HuH-7.5 (cell line): ENCODE measurements at regions not wholly inside any gene's neighbourhood (a gene's known extent, or its start where the extent isn't known, plus 50 kb on each side); places are given as distances from the start of the nearest gene placed in this dataset.

ENCODE experiments used
- DNase-seq: peaks from one replicate; pipeline ENCODE4 v3.0.0; 2011; ENCODE audit warnings: low spot score

DNA sequence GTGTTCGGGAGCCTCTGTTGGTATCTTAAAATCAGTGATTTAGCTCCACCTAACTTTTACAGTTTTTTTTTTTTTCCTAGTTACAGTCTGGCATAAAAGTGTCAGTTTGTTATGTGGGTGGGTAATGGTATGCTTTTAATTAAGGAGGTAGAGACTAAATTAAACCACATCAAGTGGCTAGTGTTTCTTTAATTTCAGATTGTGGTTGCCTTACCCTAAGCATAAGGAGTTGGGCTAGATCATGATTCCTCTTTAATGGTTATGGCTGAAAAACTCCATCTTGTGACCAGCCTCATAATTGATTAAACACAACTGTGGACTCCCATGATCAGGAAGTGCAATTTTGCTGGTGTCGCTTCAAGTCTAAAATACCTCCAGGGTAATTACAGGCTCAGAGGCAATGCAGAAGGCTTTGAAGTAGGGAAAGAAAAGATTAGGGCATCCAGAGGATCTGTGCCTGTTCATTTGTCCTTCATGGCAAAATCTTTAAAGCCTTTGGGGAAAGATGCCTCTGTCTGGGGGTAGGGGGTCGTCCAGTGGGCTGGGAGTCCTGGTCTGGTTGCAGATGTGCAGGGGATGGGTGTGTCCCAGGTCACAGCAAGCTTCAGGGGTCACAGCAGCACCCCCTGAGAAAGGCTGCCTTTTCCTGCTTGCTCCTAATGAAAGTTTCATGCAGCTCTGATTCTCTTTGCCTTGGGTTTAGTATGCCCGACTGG is 579.2 kb downstream of the BCL11A start:
- DNase-seq: no peak

- no peak for DNase-seq
Measured at GRCh38 chr2:59969161-59969560, 584.3 kb downstream of the BCL11A start.

DNA sequence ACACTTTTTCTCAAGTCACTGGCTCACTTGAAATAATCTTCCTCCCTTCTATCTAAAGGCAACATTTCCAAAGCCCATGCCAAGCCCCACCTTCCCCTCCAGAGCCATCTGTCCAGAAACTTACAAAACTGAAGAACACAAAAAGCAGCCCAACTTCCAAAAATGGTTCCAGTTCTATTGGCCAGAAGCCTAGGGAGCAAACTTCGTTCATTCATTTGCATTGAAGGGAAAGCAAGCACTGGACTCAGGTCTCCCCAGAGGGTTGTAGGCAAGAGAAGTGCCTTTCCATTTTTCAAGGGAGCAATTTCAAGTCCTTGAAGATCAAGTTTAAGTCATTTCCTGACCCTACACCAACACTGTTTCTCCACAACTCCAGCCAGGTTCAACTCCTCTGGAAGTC is 585.0 kb downstream of the BCL11A start:
- no peak for DNase-seq

GRCh38 chr2:59967691-59968090 is 585.8 kb downstream of the BCL11A start:
- DNase-seq: no peak

DNA sequence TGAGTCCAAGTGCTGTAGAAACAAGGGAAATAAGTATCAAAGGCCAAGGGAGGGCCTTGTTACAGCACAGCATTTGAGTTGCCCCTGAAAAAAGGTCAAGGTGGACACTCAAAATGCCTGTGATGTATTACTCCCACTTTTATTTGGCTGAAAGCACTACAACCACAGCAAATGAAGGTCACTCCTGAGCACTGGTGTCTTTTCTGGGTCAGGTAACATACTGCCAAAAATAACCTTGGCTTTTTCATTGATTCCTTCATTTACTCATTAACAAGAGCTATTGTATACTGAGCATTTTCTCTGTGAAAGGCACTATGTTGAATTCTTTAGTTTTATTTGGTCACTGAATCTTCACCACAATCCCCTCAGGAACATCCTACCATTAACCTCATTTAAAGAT is 590.3 kb downstream of the BCL11A start:
- no peak for DNase-seq

GRCh38 chr2:59961746-59962145 is 591.7 kb downstream of the BCL11A start:
- no peak for DNase-seq

GRCh38 chr2:59959944-59960343 is 593.5 kb downstream of the BCL11A start:
- DNase-seq: no peak

DNA sequence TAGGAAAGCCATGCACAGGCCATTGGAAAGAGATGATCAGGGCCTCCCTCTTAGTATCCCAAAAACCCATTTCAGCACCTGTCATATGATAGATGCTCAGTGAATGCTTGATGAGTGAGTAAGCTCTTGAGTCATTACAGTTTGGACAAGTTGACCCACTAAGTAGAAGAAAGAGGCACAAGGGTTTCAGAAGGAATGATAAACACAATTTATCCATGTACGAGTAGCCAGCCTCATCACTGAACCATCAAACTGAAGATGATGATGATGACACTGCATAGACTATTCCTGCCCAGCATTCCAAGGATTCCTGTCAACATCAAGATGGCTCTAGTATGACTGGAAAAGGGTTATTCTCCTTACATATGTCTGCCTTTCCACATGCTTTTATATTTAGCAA is 596.0 kb downstream of the BCL11A start:
- DNase-seq: no peak

DNA sequence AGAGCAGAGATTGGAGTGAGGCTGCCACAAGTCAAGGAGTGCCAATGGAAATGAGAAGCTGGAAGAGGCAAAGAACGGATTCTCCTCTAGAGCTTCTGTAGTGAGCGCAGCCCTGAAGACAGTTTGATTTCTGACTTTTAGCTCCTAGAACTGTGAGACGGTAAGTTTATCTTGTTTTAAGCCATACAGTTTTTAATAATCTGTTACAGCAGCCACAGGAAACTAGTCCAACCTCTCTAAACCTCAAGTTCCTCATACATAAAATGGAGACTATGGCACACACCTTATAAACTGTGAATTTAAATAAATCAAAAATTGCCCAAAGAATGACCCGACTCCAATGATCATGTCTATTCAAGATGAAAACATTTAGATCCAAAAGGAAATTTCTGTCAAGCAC is 596.5 kb downstream of the BCL11A start:
- DNase-seq: no peak

- no peak for DNase-seq
Measured at GRCh38 chr2:59947917-59948541, 605.4 kb downstream of the BCL11A start.

GRCh38 chr2:59947209-59947608 is 606.2 kb downstream of the BCL11A start:
- DNase-seq: no peak

- no peak for DNase-seq
Measured at GRCh38 chr2:59939236-59939635, 614.2 kb downstream of the BCL11A start.

DNA sequence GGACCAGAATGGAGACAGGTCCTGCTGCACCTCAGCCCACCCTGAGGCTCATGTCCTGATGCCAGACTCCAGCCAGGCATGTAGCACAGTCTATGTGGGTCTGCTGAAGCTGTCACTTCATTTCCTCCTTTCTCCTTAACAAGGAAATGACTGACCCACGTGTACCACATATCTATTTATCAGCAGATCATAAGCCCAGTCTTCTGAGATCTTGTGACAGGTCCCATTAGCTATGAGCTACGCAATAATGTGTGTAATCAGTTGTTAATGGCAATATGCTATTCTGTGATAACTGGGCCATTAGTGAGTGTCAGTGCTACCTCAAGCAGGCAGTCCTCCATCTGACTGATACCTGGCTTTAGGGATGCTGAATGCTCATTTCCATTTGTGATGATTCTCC is 615.3 kb downstream of the BCL11A start:
- no peak for DNase-seq

GRCh38 chr2:59936048-59936447 is 617.4 kb downstream of the BCL11A start:
- no peak for DNase-seq

GRCh38 chr2:59935005-59935404 is 618.4 kb downstream of the BCL11A start:
- DNase-seq: no peak

DNA sequence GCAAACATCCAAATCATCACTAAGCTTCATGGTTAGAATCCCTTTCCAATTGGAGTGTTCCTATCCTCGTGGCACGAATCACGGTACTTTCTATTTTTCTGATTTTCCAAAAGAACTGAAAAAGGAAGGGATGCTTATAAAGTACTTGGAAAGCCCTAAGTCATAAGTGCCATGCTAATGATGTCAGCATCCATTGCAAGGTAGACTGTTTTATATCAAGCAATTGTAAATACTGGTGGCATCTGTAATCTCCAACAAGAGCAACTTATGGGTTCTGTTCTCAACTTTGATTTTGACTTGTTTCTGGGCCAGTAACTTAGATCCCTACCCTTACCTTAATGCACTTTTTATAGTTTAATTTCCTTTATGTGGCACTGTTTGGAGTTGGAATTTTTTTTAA is 619.5 kb downstream of the BCL11A start:
- DNase-seq: no peak

- no peak for DNase-seq
Measured at GRCh38 chr2:59932341-59932740, 621.1 kb downstream of the BCL11A start.

DNA sequence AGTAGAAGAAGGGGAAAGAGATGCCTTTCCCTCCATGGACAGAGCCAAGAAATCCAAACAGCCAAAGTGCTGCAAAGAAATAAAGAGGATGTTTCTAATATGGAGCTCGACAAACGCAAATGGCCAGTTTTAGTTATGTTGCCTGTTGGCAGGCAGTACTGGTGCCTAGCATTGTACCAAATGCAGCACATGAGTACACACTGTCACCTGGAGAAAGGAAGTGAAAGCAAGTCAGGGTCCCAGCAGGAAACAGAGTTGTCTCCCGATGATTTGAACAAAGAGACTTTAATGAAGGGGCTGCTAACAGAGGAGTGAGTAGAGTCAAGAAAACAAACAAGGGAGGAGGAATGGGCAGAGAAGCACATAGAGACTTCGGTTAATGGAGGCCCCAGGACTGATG is 623.0 kb downstream of the BCL11A start:
- no peak for DNase-seq

- DNase-seq: no peak
Measured at GRCh38 chr2:59926731-59927130, 626.7 kb downstream of the BCL11A start.

DNA sequence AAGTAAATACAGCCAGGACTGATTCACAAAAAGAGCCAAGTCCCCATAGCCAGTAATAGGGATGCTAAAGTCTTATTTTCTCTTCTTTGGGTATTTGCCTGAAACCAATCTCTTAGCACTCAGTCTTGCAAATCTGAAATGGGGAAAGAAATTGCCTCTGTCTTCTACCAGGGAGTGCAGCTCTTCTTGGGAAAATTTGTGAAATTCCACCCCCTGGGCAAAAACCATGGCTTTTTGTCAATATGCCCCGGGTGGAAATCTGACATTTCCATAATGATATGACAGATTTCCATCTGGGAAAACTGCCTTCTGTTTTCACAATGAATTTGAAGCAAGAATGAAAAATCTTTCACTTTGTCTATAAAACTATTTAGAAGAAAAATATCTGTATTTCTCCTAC is 628.1 kb downstream of the BCL11A start:
- DNase-seq: no peak

DNA sequence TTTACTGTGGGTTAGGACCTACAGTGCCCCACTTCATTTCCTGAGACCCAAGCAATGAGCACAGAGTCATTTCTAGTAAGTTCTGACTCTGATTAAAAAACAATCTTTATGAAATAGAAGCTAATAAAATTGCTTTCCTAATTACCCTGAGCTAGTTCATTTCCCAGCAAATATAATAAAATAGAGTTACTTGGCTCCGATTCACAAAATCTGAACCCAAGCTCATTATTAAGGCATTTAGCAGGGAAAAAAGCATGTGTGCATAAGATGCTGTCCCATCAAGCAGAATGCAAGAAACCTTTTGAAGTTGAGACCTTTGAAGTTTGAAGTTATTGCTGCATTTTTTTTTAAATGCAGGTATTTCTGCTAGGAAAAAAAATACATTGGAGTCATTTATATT is 629.1 kb downstream of the BCL11A start:
- DNase-seq: no peak

- DNase-seq: no peak
Measured at GRCh38 chr2:59922450-59922849, 631.0 kb downstream of the BCL11A start.

DNA sequence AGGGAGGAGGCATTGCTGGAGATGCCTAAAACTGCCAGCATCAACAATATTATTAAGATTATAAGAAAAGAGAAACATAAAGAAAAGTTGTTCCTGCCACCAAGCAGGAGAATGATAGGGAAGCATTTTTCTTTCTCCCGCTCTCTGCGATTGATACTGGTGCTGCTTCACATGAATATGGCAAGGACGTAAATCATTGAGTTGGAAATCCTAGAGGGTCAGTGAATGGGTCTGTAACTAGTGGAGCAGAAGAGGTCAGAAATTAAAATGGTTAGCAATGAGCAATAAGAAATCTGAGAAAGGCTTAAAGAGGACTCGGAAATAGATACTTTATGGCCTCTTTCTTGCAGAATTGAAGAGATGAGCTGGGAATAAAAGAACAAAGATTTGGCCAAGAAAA is 631.7 kb downstream of the BCL11A start:
- DNase-seq: no peak

DNA sequence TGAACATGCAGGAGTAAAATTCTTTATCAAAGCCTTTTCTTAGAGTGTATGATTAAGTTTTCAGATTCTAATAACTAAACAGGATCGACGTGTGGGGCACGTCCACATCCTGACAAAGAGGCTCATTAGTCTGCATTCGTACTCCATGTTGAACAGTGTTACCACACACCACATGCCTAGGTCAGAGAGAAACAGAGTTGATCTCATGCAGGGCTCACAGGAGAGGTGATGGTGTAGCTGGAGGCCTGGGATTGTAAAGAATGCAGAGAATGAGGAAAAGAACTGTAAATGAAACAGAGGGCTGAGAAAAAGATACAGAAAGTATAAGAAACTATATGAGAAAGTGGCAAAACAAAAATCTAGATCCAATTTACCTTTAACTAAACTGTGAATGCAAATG is 632.5 kb downstream of the BCL11A start:
- no peak for DNase-seq
